Fibroblast of skin of abdomen (primary cell): ENCODE measurements at regions not wholly inside any gene's neighbourhood (a gene's known extent, or its start where the extent isn't known, plus 50 kb on each side); places are given as distances from the start of the nearest gene placed in this dataset.

Experiments used
- DNase-seq: peaks from one replicate; pipeline ENCODE4 v3.0.0-alpha.2; 2013

GRCh38 chr10:123952099-123952498, 60.5 kb upstream of the CPXM2 start:
- no peak for DNase-seq

GRCh38 chr10:123948030-123948823, 56.6 kb upstream of the CPXM2 start:
- no peak for DNase-seq

GRCh38 chr10:123945325-123945920, 53.8 kb upstream of the CPXM2 start:
- peak; percentile 77 for DNase-seq

GRCh38 chr10:123944661-123945060, 53.1 kb upstream of the CPXM2 start:
- no peak for DNase-seq

GRCh38 chr10:123943307-123943706, 51.7 kb upstream of the CPXM2 start:
- no peak for DNase-seq

- no peak for DNase-seq
These were observed 50.7 kb upstream of the CPXM2 start for GRCh38 chr10:123942114-123942861.
